B cell (primary cell): ENCODE measurements at regions not wholly inside any gene's neighbourhood (a gene's known extent, or its start where the extent isn't known, plus 50 kb on each side); places are given as distances from the start of the nearest gene placed in this dataset.

Source experiments
- ATAC-seq: fragments of 200-7000 bp; cut with Tn5 transposase; one replicate; pipeline ENCODE4 v1.10.0; 2021; ENCODE audit warnings: low read depth, mild to moderate bottlenecking, moderate number of reproducible peaks, moderate library complexity
- CTCF ChIA-PET: fragments of 350-600 bp; sonication (Branson Sonifier 250); formaldehyde crosslinking; loops from one replicate; lab custom pipeline; 2021; ENCODE audit warnings: antibody characterized with exemption, inconsistent platforms; lab: Charles Lee
- POLR2A ChIA-PET: fragments of 350-600 bp; sonication (Branson Sonifier 250); formaldehyde crosslinking; loops from one replicate; lab custom pipeline; 2021; ENCODE audit warnings: antibody characterized with exemption; lab: Charles Lee
- DNase-seq: peaks from one replicate; pipeline ENCODE4 v3.0.0; 2013
- H2AFZ ChIP-seq: 2 replicates; pipeline ENCODE4 v1.6.1; 2012; ENCODE audit warnings: mild to moderate bottlenecking, low read depth, low read length; ENCODE audit not compliant: insufficient read depth, poor library complexity, severe bottlenecking
- H3K27ac ChIP-seq, 2 donors: 1 replicate in 1 of 2; 2 replicates in 1 of 2; pipeline ENCODE4 v1.5.1; 2012 to 2013; ENCODE audit warnings: low read length in 2 of 2, mild to moderate bottlenecking in 2 of 2, moderate library complexity in 1 of 2
- H3K27me3 ChIP-seq, 4 experiments: fragments of 200-600 bp in 1 of 4; sonication (generic) in 1 of 4; replicated peaks in 1 of 4; 1 replicate in 2 of 4; 2 replicates in 2 of 4; pipeline versions ENCODE4 v1.6.1 to v1.7.0; 2013 to 2016; ENCODE audit warnings: low read length in 3 of 4, mild to moderate bottlenecking in 2 of 4, mixed read lengths in 1 of 4, moderate library complexity in 1 of 4; ENCODE audit not compliant: insufficient read depth in 4 of 4, control insufficient read depth in 3 of 4; ENCODE audit errors: control extremely low read depth in 1 of 4
- H3K36me3 ChIP-seq, 2 experiments: replicated peaks in 1 of 2; 1 replicate in 1 of 2; 2 replicates in 1 of 2; pipeline versions ENCODE4 v1.6.1 to v1.7.1; 2013; ENCODE audit warnings: low read length in 1 of 2; ENCODE audit not compliant: insufficient read depth in 2 of 2, control insufficient read depth in 1 of 2; ENCODE audit errors: control extremely low read depth in 1 of 2, extremely low read depth in 1 of 2
- H3K4me1 ChIP-seq, 2 donors: fragments of 200-600 bp in 1 of 2; sonication (generic) in 1 of 2; 1 replicate in 1 of 2; 2 replicates in 1 of 2; pipeline versions ENCODE4 v1.5.1 to v1.6.1; 2013 to 2017; ENCODE audit warnings: low read length in 2 of 2; ENCODE audit not compliant: control insufficient read depth in 2 of 2, insufficient read depth in 2 of 2
- H3K4me2 ChIP-seq: replicated peaks from 2 replicates; pipeline ENCODE3; 2012; ENCODE audit warnings: mild to moderate bottlenecking, low read depth, low read length; ENCODE audit not compliant: poor library complexity, severe bottlenecking
- H3K4me3 ChIP-seq, 5 experiments: fragments of 200-600 bp in 1 of 5; sonication (generic) in 1 of 5; 1 replicate in 3 of 5; 2 replicates in 2 of 5; pipeline versions ENCODE4 v1.5.1 to v1.7.0; 2011 to 2016; ENCODE audit warnings: low read length in 4 of 5, mild to moderate bottlenecking in 4 of 5, low read depth in 2 of 5, control low read depth in 1 of 5, moderate library complexity in 1 of 5; ENCODE audit not compliant: insufficient read depth in 1 of 5; ENCODE audit errors: control extremely low read depth in 1 of 5, extremely low read depth in 1 of 5
- H3K79me2 ChIP-seq: fragments of 200-600 bp; sonication (generic); one replicate; pipeline ENCODE4 v1.6.0; 2016; ENCODE audit warnings: low read length; ENCODE audit not compliant: control insufficient read depth, insufficient read depth
- H3K9ac ChIP-seq: fragments of 200-600 bp; sonication (generic); 2 replicates; pipeline ENCODE4 v1.6.1; 2017; ENCODE audit warnings: mild to moderate bottlenecking, low read length, moderate library complexity
- H3K9me3 ChIP-seq, 3 donors: one replicate each; pipeline versions ENCODE4 v1.6.1 to v1.7.1; 2013; ENCODE audit warnings: low read length in 2 of 3; ENCODE audit not compliant: control insufficient read depth in 2 of 3, insufficient read depth in 1 of 3; ENCODE audit errors: control extremely low read depth in 1 of 3
- H4K20me1 ChIP-seq: 2 replicates; pipeline ENCODE4 v1.6.0; 2012; ENCODE audit warnings: mild to moderate bottlenecking, low read length; ENCODE audit not compliant: insufficient read depth, control insufficient read depth, poor library complexity, severe bottlenecking
- H3K27ac Mint-ChIP-seq: one replicate; pipeline ENCODE4 v1.8.0; 2021; ENCODE audit warnings: mixed read lengths
- H3K27me3 Mint-ChIP-seq: one replicate; pipeline ENCODE4 v1.8.0; 2021; ENCODE audit warnings: mixed read lengths
- H3K4me1 Mint-ChIP-seq: one replicate; pipeline ENCODE4 v1.8.0; 2021; ENCODE audit warnings: mixed read lengths
- H3K4me3 Mint-ChIP-seq: one replicate; pipeline ENCODE4 v1.8.0; 2021; ENCODE audit warnings: mixed read lengths
- H3K9me3 Mint-ChIP-seq: one replicate; pipeline ENCODE4 v1.8.0; 2022; ENCODE audit warnings: mixed read lengths; ENCODE audit not compliant: insufficient read depth
- EZH2 ChIP-seq: IDR thresholded peaks from 2 replicates; pipeline ENCODE4 v1.6.1; 2012; ENCODE audit warnings: borderline replicate concordance, low read depth, mild to moderate bottlenecking, moderate library complexity, low read length; ENCODE audit not compliant: insufficient read depth, poor library complexity, severe bottlenecking
- WGBS: methylation state at CpG from one replicate; pipeline ENCODE4 v1.1.5; 2013; ENCODE audit warnings: missing lambda C conversion rate; ENCODE audit not compliant: insufficient coverage; 5-methylcytosine and 5-hydroxymethylcytosine counted together
- intact Hi-C: fragments of 100-400 bp; cut with micrococcal nuclease; formaldehyde crosslinking; loops from one replicate; pipeline ENCODE4 v1.10.0; 2022
- TF ChIP-seq, protein P1 (sequence below): fragments of 200-600 bp; IDR thresholded peaks from one replicate; pipeline ENCODE4 v1.8.0; 2022; ENCODE audit warnings: antibody characterized with exemption, mild to moderate bottlenecking

DNA sequence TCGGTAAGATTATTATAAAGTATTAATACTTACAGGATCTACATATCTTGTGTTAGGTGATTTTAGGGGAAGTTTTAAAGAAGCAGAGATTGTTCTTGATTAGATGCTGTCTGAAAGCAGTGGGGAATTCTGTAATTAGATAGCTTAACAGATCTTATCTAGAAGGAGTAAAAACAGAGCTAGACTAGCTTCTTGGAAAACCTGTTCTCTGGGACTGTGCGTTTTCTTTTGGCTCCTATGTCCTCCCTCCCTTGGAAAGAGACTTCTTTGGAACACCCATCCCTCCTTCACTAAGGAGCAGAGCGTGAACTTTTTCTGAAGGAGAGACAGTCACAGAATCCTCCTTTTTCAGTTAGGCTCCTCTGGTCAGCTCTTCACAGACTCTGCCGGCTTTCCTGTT, 83.5 kb upstream of the ZNF184 start:
- H3K9ac ChIP-seq: no peak overlapping the region
- CTCF ChIA-PET: no interaction called here
- H3K4me1 ChIP-seq: peaks cover 3 to 16% of the 10 kb centered on the region in 2 donors
- ATAC-seq: no peak
- H3K79me2 ChIP-seq: no peaks in the 10 kb centered on the region
- Mint-ChIP-seq H3K4me3 (no peak overlapping the region), H3K27ac (no peak overlapping the region), H3K4me1 (peaks cover 11% of the 10 kb centered on the region), H3K27me3 (peaks cover 64% of the 10 kb centered on the region), H3K9me3 (peaks cover 8% of the 10 kb centered on the region)
- H2AFZ ChIP-seq: no peak overlapping the region
- peaks cover 1 to 86% (median 65%) of the 10 kb centered on the region in 4 experiments for H3K27me3 ChIP-seq
- POLR2A ChIA-PET: no interaction called here
- H3K4me3 ChIP-seq: no peak overlapping the region
- no peak overlapping the region for H3K27ac ChIP-seq
- 20% methylated on average over 1 of the region's 4 CpGs for WGBS
- H3K9me3 ChIP-seq: peaks cover 2 to 42% (median 6%) of the 10 kb centered on the region in 3 donors
- intact Hi-C loops: no loop called here
- H3K36me3 ChIP-seq: no peaks in the 10 kb centered on the region
- no peak for DNase-seq
- no peak overlapping the region for H3K4me2 ChIP-seq
- TF ChIP-seq EZH2: no peak
- TF ChIP-seq, protein P1, sequence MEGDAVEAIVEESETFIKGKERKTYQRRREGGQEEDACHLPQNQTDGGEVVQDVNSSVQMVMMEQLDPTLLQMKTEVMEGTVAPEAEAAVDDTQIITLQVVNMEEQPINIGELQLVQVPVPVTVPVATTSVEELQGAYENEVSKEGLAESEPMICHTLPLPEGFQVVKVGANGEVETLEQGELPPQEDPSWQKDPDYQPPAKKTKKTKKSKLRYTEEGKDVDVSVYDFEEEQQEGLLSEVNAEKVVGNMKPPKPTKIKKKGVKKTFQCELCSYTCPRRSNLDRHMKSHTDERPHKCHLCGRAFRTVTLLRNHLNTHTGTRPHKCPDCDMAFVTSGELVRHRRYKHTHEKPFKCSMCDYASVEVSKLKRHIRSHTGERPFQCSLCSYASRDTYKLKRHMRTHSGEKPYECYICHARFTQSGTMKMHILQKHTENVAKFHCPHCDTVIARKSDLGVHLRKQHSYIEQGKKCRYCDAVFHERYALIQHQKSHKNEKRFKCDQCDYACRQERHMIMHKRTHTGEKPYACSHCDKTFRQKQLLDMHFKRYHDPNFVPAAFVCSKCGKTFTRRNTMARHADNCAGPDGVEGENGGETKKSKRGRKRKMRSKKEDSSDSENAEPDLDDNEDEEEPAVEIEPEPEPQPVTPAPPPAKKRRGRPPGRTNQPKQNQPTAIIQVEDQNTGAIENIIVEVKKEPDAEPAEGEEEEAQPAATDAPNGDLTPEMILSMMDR: no peak
- no peaks in the 10 kb centered on the region for H4K20me1 ChIP-seq

DNA sequence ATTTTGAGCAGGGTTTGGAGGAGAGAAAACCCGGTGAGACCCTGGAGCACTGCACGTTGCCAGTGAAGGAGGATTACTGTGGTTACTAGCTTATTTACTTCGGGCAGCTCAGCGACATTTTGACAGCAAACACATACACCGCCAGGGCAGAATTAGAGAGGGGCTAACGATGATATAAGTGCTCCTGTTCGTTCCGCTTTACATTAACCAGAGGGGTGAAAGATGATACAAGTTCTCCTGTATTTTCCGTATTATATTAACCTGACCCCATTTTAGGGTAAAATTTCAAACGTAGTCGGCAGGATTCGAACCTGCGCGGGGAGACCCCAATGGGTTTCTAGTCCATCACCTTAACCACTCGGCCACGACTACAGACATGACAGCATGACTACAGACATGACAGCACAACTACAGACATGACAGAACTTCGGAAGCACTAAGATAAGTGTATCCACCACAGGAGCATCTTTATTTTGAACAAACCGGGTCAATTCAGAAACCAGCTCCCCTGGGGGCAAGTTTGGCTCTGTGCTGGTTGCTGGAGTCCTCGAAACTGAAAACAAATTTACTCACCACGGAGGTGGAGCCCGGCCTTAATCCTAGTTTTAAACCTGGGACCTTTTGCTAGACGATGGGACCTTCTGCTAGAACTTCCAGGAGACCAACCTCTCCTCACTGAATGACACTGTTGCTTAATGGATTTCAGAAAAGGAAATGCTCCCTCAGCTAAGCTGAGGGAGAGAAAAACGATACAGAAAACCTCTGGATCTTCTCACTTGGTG, 80.4 kb upstream of the ZNF184 start:
- Histone ChIP-seq H3K9me3 (peaks cover 2 to 40% (median 3%) of the 10 kb centered on the region in 3 donors), H3K4me3 (no peak overlapping the region), H3K36me3 (no peaks in the 10 kb centered on the region), H3K4me1 (peaks cover 3 to 15% of the 10 kb centered on the region in 2 donors), H3K27ac (no peak overlapping the region), H4K20me1 (no peaks in the 10 kb centered on the region), H2AFZ (no peak overlapping the region), H3K4me2 (no peak overlapping the region), H3K27me3 (peaks cover 1 to 65% (median 54%) of the 10 kb centered on the region in 4 experiments), H3K9ac (no peak overlapping the region), H3K79me2 (no peaks in the 10 kb centered on the region)
- peaks cover 8% of the 10 kb centered on the region for H3K9me3 Mint-ChIP-seq
- ATAC-seq: no peak
- intact Hi-C loops: loop anchor here (5.0 kb wide), 2 partner anchors 114 to 261 kb away; no protein-coding TSS in a partner anchor
- H3K27me3 Mint-ChIP-seq: peaks cover 64% of the 10 kb centered on the region
- POLR2A ChIA-PET: no interaction called here
- peak; percentile 36 for DNase-seq
- CTCF ChIA-PET: no interaction called here
- H3K4me3 Mint-ChIP-seq: peak overlapping the region; percentile 54
- no peak for TF ChIP-seq EZH2
- TF ChIP-seq, protein P1: no peak
- WGBS: 11% methylated on average over 11 of the region's 23 CpGs
- H3K4me1 Mint-ChIP-seq: peaks cover 10% of the 10 kb centered on the region
- H3K27ac Mint-ChIP-seq: no peak overlapping the region
